IPS-20b (cell line): ENCODE measurements at regions not wholly inside any gene's neighbourhood (a gene's known extent, or its start where the extent isn't known, plus 50 kb on each side); places are given as distances from the start of the nearest gene placed in this dataset.
"Not testable (repeated sequence)": the region's sequence is repeated elsewhere in the genome, so short reads cannot be mapped to it uniquely, and the experiment has no call there.

ENCODE experiments used
- H3K27ac ChIP-seq: one replicate; pipeline ENCODE4 v1.5.1; 2013; ENCODE audit warnings: low read length
- H3K27me3 ChIP-seq: 2 replicates; pipeline ENCODE4 v1.6.1; 2013; ENCODE audit warnings: mild to moderate bottlenecking, low read length, inconsistent platforms; ENCODE audit not compliant: insufficient read depth
- H3K36me3 ChIP-seq: 2 replicates; pipeline ENCODE4 v1.6.1; 2013; ENCODE audit warnings: low read depth, mild to moderate bottlenecking, inconsistent platforms, low read length, moderate library complexity; ENCODE audit not compliant: insufficient read depth
- H3K4me1 ChIP-seq: 2 replicates; pipeline ENCODE4 v1.6.1; 2013; ENCODE audit warnings: mild to moderate bottlenecking, control low read depth, inconsistent platforms, low read length, moderate library complexity; ENCODE audit not compliant: insufficient read depth
- H3K4me3 ChIP-seq: 2 replicates; pipeline ENCODE4 v1.5.1; 2013; ENCODE audit warnings: mild to moderate bottlenecking, low read length, inconsistent platforms
- H3K9ac ChIP-seq: 2 replicates; pipeline ENCODE4 v1.6.1; 2013; ENCODE audit warnings: low read depth, mild to moderate bottlenecking, inconsistent platforms, low read length, moderate library complexity
- H3K9me3 ChIP-seq: 2 replicates; pipeline ENCODE4 v1.6.1; 2013; ENCODE audit warnings: mild to moderate bottlenecking, low read depth, low read length, inconsistent platforms; ENCODE audit not compliant: insufficient read depth

DNA sequence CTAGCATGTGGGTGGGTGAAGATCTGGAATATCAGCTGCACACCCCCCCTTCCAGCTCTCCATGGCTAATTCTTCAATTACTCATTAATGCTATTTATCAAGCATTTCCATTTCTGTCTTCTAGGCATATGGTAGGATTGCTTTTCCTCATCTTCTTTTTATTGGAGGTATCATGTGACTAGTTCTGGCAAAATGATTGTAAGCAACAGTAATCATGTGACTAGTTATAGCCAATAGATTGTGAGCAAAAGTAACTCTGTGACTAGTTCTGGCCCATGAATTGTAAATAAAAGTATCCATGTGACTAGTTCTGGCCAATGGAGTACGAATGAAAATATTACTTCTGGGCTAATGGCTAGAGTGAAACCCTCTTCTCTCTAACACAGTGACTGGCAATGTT is 107.0 kb upstream of the TMEM132E start:
- Histone ChIP-seq H3K4me3 (no peak overlapping the region), H3K36me3 (no peaks in the 10 kb centered on the region), H3K9me3 (no peaks in the 10 kb centered on the region), H3K4me1 (no peaks in the 10 kb centered on the region), H3K27me3 (no peaks in the 10 kb centered on the region), H3K9ac (no peak overlapping the region), H3K27ac (no peak overlapping the region)

DNA sequence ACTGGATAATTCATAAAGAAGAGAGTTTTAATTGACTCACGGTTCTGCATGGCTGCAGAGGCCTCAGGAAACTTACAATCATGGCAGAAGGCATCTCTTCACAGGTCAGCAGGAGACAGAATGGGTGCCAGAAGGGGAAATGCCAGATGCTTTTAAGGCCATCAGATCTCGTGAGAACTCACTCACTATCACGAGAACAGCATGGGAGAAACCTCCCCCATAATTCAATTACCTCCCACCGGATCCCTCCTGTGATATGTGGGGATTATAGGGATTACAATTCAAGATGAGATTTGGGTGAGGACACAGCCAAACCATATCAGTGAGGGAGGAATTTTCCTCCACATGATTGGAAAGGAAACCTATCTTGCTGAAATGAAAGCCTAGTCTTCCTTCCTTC is 108.1 kb upstream of the TMEM132E start:
- not testable (repeated sequence) for H3K36me3 ChIP-seq

DNA sequence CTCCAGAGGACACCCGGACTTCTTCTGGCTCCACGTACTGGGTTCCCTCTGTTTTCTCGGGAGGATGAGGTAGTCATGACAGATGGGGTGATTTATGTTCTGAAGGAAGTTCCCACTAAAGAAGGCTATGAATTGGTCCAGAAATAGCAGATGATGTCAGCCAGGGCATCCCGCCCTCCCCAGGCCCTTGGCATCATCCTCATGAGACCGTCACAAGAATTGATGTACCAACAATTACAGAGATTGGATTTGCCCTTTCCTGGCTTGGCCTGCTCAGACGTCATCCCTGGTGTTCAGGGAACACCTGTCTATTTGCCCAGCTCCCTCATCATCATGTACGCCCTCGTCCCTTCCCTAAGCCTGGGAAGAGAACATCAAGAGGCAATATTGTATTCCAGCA is 102.8 kb upstream of the CCL1 start:
- H3K4me3 ChIP-seq, result no peak overlapping the region
- H3K27me3 ChIP-seq, result no peaks in the 10 kb centered on the region
- H3K9ac ChIP-seq, result no peak overlapping the region
- H3K36me3 ChIP-seq, result no peaks in the 10 kb centered on the region
- H3K27ac ChIP-seq, result no peak overlapping the region
- H3K9me3 ChIP-seq, result no peaks in the 10 kb centered on the region
- no peaks in the 10 kb centered on the region for H3K4me1 ChIP-seq

More for the DNA sequence above, 108.1 kb upstream of the TMEM132E start:
- not testable (repeated sequence) for H3K27ac ChIP-seq, H3K4me3 ChIP-seq, H3K9me3 ChIP-seq, H3K9ac ChIP-seq, H3K27me3 ChIP-seq, H3K4me1 ChIP-seq

DNA sequence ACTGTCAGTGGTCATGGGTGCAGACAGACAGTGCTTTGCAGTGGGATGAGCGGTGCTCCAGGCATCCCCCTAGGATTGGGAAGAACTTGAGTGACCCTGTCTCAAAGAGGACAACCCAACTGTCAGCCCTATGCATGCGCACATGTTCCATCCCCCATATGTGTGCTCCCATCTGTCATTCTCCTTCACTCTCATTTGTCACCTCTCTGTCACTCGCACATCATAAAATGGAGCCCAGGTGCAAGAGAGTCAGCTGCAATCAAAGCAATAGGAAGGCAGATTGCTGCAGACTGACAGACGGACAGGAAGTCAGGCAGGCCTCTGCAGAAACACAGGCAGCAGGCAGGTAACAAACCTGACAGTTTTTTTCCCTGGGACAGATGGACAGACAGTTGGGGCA is 101.8 kb upstream of the CCL1 start:
- H3K27me3 ChIP-seq, result no peaks in the 10 kb centered on the region
- H3K4me1 ChIP-seq, result no peaks in the 10 kb centered on the region
- no peak overlapping the region for H3K4me3 ChIP-seq
- no peaks in the 10 kb centered on the region for H3K36me3 ChIP-seq
- no peak overlapping the region for H3K27ac ChIP-seq
- H3K9ac ChIP-seq, result no peak overlapping the region
- H3K9me3 ChIP-seq, result no peaks in the 10 kb centered on the region

DNA sequence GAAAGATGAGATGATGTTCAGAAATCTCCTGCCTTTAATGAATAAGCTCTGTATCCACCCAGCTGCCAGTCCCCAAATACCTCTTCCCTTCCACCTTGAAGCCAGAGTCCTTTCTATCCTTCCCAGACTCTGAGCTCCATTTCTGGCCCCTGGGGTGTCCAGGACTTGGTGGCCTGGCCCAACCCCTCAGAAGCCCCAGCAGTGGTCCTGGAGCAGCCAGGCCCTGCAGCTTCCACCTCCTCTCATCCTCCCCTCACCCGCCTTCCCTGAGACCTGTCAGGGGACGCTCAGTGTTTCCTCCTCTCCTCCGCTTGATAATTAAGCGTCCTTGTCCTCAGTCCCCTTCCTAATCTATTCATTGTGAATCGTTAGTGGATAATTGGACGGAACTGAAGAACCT is 95.2 kb upstream of the CCL1 start:
- Histone ChIP-seq H3K9me3 (no peaks in the 10 kb centered on the region), H3K36me3 (no peaks in the 10 kb centered on the region), H3K9ac (no peak overlapping the region), H3K4me1 (no peaks in the 10 kb centered on the region), H3K27ac (no peak overlapping the region), H3K27me3 (no peaks in the 10 kb centered on the region), H3K4me3 (no peak overlapping the region)

DNA sequence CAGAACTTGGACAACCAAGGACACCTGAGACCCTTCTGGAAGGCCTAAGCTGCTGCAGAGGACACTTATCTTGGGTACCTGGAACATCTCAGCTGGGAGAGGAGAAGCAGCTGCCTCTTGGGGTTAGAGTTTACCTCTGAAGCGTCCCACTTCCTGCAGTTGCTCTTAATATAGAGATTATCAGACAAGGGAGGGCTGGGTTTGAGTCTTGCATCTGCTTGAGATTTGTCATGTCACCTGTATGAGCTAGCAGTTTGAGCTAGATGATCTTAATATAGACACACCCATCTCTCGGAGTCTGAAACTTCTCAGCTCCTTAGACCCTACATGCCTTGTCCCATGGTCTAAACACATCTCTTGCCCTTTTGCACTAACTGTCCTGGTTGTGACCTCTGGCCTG is 93.1 kb upstream of the CCL1 start:
- H3K4me3 ChIP-seq, result no peak overlapping the region
- H3K27me3 ChIP-seq, result no peaks in the 10 kb centered on the region

DNA sequence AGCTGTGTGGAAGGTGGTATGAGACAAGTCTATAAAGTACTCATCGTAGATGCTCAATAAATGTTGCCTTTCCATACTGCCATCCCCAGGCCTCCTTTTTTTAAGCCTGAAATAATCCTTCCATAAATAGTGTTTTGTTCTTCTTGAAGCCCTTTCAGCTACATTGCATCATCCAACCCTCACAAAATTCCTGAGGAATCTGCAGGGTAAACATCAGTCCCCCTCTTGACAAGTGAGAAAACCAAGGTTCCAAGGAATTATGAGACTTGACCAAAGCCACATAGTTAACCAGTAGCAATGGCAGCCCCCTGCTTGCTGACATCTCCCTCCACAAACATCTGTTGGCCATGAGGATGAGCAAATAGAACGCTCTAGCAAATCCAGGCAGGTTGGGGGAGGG is 89.7 kb upstream of the CCL1 start:
- H3K27ac ChIP-seq, result no peak overlapping the region
- no peak overlapping the region for H3K9ac ChIP-seq
- no peaks in the 10 kb centered on the region for H3K4me1 ChIP-seq
- H3K4me3 ChIP-seq, result no peak overlapping the region
- no peaks in the 10 kb centered on the region for H3K36me3 ChIP-seq
- 0 out of 2 replicates have a peak, but pooled peaks cover 6% of the 10 kb centered on the region for H3K27me3 ChIP-seq
- H3K9me3 ChIP-seq, result no peaks in the 10 kb centered on the region

More for the DNA sequence above, 93.1 kb upstream of the CCL1 start:
- no peaks in the 10 kb centered on the region for H3K9me3 ChIP-seq
- H3K36me3 ChIP-seq, result no peaks in the 10 kb centered on the region
- H3K9ac ChIP-seq, result no peak overlapping the region
- H3K4me1 ChIP-seq, result no peaks in the 10 kb centered on the region
- no peak overlapping the region for H3K27ac ChIP-seq

GRCh38 chr17:34451313-34451712 is 88.3 kb upstream of the CCL1 start:
- Histone ChIP-seq H3K9ac (no peak overlapping the region), H3K9me3 (no peaks in the 10 kb centered on the region), H3K36me3 (no peaks in the 10 kb centered on the region), H3K4me1 (no peaks in the 10 kb centered on the region), H3K27ac (no peak overlapping the region), H3K27me3 (0 out of 2 replicates have a peak, but pooled peaks cover 6% of the 10 kb centered on the region), H3K4me3 (no peak overlapping the region)

DNA sequence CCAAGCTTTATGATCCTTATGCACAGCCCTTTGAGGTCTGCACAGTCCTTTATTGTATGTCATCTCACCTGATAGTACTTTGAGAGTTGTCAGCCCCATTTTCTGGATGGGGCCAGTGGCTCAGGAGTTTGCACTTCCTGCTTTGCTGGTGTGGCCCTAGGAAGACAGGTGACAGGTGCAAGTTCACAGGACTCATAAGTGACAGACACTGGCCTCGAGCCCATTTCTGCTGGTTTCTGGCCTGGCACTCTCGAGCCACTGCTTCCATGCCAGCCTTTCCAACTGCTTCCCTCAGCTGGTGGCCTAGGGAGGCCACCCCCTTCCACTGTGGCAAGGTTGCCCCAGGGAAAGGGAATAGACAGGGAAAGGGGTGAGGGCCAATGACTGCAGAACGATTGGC is 84.4 kb upstream of the CCL1 start:
- Histone ChIP-seq H3K9ac (no peak overlapping the region), H3K4me3 (no peak overlapping the region), H3K27me3 (0 out of 2 replicates have a peak, but pooled peaks cover 6% of the 10 kb centered on the region), H3K27ac (no peak overlapping the region), H3K9me3 (no peaks in the 10 kb centered on the region), H3K36me3 (no peaks in the 10 kb centered on the region), H3K4me1 (peaks cover 4% of the 10 kb centered on the region; the same call in 1 of the 2 replicates)

GRCh38 chr17:34445101-34445500 is 82.1 kb upstream of the CCL1 start:
- Histone ChIP-seq H3K9me3 (no peaks in the 10 kb centered on the region), H3K4me1 (peaks cover 4% of the 10 kb centered on the region; the same call in 1 of the 2 replicates), H3K27ac (no peak overlapping the region), H3K9ac (no peak overlapping the region), H3K27me3 (0 out of 2 replicates have a peak, but pooled peaks cover 2% of the 10 kb centered on the region), H3K36me3 (no peaks in the 10 kb centered on the region), H3K4me3 (no peak overlapping the region)

- H3K36me3 ChIP-seq, result no peaks in the 10 kb centered on the region
- no peak overlapping the region for H3K9ac ChIP-seq
- no peak overlapping the region for H3K27ac ChIP-seq
- no peak overlapping the region for H3K4me3 ChIP-seq
- H3K27me3 ChIP-seq, result no peaks in the 10 kb centered on the region
- H3K4me1 ChIP-seq, result peaks cover 4% of the 10 kb centered on the region; the same call in 1 of the 2 replicates
- no peaks in the 10 kb centered on the region for H3K9me3 ChIP-seq
Observed at GRCh38 chr17:34443619-34444469, 80.8 kb upstream of the CCL1 start.

DNA sequence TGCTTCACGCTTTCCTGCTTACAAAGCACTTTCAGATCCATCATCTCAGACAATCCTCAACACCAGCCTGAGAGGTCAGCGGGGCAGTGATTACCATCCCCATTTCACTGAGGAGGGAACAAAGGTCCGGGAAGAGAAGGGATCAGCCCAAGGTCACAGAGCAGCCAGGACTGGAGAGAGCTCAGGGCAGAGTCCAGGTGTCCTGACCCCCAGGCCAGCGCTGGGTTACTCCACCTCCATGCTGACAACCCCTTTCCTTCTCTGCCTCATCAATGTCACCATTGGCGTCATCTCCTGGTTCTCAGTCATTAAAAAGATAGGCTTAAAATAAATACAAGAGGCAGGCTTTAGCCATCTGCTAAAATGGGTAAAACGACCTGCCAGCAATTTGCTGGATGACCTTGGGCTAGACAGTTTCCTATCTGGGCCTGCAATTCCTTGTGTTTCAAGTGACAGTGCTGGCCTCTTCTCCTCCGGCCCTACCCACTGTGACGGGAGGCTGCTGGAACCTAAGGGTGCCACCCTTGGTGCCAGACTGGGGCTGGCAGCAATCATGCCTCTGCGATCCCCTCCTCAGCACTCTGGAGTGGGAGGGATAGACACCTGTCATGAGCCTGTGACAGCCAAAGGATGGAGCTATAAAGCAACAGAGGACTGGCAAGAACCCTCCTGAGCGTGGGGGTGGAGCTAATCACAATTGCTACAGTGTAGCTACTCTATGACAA is 79.5 kb upstream of the CCL1 start:
- H3K27ac ChIP-seq, result no peak overlapping the region
- H3K9me3 ChIP-seq, result no peaks in the 10 kb centered on the region
- peaks cover 4% of the 10 kb centered on the region; the same call in 1 of the 2 replicates for H3K4me1 ChIP-seq
- H3K36me3 ChIP-seq, result no peaks in the 10 kb centered on the region
- no peak overlapping the region for H3K9ac ChIP-seq
- H3K4me3 ChIP-seq, result no peak overlapping the region
- no peaks in the 10 kb centered on the region for H3K27me3 ChIP-seq
